ENCODE measurements at regions not wholly inside any gene's neighbourhood (a gene's known extent, or its start where the extent isn't known, plus 50 kb on each side); places are given as distances from the start of the nearest gene placed in this dataset.

- Histone ChIP-seq H2AFZ (ENCODE audit: low read length) (no peak overlapping the region), H2BK15ac (ENCODE audit: low read depth, low read length) (no peak overlapping the region), H3K9me3 (ENCODE audit: control insufficient read depth, low read depth, low read length) (no peaks in the 10 kb centered on the region), H3K4me2 (ENCODE audit: insufficient read depth, insufficient read length, low read length) (no peak overlapping the region), H4K20me1 (ENCODE audit: control insufficient read depth, insufficient read depth, insufficient read length) (no peaks in the 10 kb centered on the region), H4K91ac (ENCODE audit: insufficient read length, low read depth, low read length) (no peak overlapping the region), H3K27ac (ENCODE audit: insufficient read length, low read depth, low read length) (no peak overlapping the region), H3K14ac (ENCODE audit: insufficient read depth, low read length) (no peak overlapping the region), H3K56ac (ENCODE audit: insufficient read length, low read depth, low read length) (no peak overlapping the region), H2BK12ac (ENCODE audit: insufficient read length, low read depth, low read length) (no peak overlapping the region), H3K23me2 (ENCODE audit: insufficient read length, low read depth, low read length, poor library complexity, severe bottlenecking) (no peaks in the 10 kb centered on the region), H3K79me2 (ENCODE audit: insufficient read depth, low read length) (no peaks in the 10 kb centered on the region), H3K27me3 (ENCODE audit: insufficient read depth, low read length) (no peaks in the 10 kb centered on the region), H4K8ac (replicated peaks; ENCODE audit: insufficient read length, low read depth, low read length) (no peak overlapping the region), H3T11ph (ENCODE audit: low read length) (no peak overlapping the region), H2BK20ac (ENCODE audit: low read depth, low read length, poor library complexity, severe bottlenecking) (no peak overlapping the region), H3K4me1 (ENCODE audit: insufficient read depth, low read length) (peaks cover 10% of the 10 kb centered on the region; the same call in 1 of the 2 replicates), H3K79me1 (ENCODE audit: insufficient read depth, low read depth, low read length, poor library complexity, severe bottlenecking) (no peaks in the 10 kb centered on the region), H3K4ac (ENCODE audit: low read depth, low read length) (no peak overlapping the region), H2BK5ac (ENCODE audit: insufficient read length, low read length) (no peak overlapping the region), H3K23ac (ENCODE audit: insufficient read length, low read depth, low read length) (no peak overlapping the region), H3K18ac (ENCODE audit: insufficient read length, low read depth, low read length) (no peak overlapping the region), H3K9ac (ENCODE audit: extremely low read depth, insufficient read length, low read length) (no peak overlapping the region), H4K5ac (ENCODE audit: insufficient read length, low read depth, low read length) (no peak overlapping the region), H2AK5ac (ENCODE audit: insufficient read length, low read length) (no peak overlapping the region), H2BK120ac (ENCODE audit: low read depth, low read length, poor library complexity, severe bottlenecking) (no peak overlapping the region)
- Mint-ChIP-seq H3K27ac (no peak overlapping the region), H3K9me3 (no peaks in the 10 kb centered on the region; a peak in 3 of 5 replicates), H3K36me3 (ENCODE audit: insufficient read depth in 1 of 3, low read depth in 3 of 3) (no peaks in the 10 kb centered on the region; a peak in 3 of 7 replicates), H3K4me3 (no peak overlapping the region), H3K27me3 (ENCODE audit: low read depth) (no peaks in the 10 kb centered on the region), H3K4me1 (peaks cover 34 to 36% of the 10 kb centered on the region in 2 experiments)
- WGBS (ENCODE audit: extremely low coverage, insufficient read length, low lambda C conversion rate): no CpG with 5 or more reads among the region's 2 CpGs
- TF ChIP-seq CTCF (conservative IDR thresholded peaks at IDR 0.05): no peak
- no peak for DNase-seq
Measured at GRCh38 chr3:176796371-176796770, 400.9 kb downstream of the TBL1XR1 start.

Data from H9 (cell line).